GM21528 (cell line): ENCODE measurements at regions not wholly inside any gene's neighbourhood (a gene's known extent, or its start where the extent isn't known, plus 50 kb on each side); places are given as distances from the start of the nearest gene placed in this dataset.
"Not testable (repeated sequence)": the region's sequence is repeated elsewhere in the genome, so short reads cannot be mapped to it uniquely, and the experiment has no call there.

Source experiments
- ATAC-seq: cut with Tn5 transposase; IDR thresholded peaks from one replicate; pipeline ENCODE4 v1.9.1; 2021; ENCODE audit warnings: mild to moderate bottlenecking, moderate library complexity; ENCODE audit not compliant: unreplicated experiment, low FRiP score

DNA sequence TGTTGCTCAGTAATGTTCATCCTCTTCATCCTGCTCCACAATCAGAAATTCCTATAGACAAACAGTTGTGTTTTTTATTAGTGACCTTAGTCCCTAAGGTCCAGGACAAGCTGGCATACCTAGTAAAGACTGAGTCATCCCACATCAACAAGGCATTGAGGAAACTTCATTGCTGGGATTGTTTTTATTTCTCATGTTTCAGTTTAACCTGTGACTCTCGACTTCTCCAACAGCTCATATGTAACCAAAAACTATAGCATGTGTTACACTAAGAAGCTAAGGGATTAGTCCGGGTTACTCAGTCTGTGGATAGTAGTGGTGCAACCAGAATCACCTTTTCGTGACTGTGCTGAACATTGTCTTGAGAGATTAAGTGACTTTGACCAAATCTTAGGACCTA, 292.1 kb downstream of the RDH14 start:
- ATAC-seq, result no peak

DNA sequence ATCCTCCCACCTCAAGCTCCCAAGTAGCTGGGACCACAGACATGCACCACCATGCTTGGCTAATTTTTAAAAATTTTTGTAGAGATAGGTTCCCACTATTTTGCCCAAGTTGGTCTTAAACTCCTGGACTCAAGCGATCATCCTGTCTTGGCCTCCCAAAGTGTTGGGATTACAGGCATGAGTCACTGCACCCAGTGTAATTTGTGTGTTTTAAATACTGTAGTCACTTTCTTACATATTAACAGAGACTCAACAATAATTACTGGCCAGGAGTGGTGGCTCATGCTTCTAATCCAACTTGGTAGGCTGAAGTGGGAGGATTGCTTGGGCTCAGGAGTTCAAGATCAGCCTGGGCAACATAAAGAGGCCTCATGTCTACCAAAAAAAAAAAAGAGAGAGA, 293.0 kb downstream of the RDH14 start:
- no peak for ATAC-seq

DNA sequence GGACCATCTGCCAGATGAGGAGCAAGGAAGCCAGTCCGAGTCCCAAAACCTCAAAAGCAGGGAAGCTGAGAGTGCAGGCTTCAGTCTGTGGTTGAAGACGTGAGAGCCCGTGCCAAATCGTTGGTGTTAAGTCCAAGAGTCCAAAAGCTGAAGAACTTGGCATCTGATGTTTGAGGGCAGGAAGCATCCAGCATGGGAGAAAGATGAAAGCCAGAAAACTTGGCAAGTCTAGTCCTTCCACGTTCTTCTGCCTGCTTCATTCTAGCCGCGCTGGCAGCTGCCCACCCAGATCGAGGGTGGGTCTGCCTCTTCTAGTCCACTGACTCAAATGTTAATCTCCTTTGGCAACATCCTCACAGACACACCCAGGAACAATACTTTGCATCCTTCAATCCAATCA, 293.8 kb downstream of the RDH14 start:
- ATAC-seq, result not testable (repeated sequence)

DNA sequence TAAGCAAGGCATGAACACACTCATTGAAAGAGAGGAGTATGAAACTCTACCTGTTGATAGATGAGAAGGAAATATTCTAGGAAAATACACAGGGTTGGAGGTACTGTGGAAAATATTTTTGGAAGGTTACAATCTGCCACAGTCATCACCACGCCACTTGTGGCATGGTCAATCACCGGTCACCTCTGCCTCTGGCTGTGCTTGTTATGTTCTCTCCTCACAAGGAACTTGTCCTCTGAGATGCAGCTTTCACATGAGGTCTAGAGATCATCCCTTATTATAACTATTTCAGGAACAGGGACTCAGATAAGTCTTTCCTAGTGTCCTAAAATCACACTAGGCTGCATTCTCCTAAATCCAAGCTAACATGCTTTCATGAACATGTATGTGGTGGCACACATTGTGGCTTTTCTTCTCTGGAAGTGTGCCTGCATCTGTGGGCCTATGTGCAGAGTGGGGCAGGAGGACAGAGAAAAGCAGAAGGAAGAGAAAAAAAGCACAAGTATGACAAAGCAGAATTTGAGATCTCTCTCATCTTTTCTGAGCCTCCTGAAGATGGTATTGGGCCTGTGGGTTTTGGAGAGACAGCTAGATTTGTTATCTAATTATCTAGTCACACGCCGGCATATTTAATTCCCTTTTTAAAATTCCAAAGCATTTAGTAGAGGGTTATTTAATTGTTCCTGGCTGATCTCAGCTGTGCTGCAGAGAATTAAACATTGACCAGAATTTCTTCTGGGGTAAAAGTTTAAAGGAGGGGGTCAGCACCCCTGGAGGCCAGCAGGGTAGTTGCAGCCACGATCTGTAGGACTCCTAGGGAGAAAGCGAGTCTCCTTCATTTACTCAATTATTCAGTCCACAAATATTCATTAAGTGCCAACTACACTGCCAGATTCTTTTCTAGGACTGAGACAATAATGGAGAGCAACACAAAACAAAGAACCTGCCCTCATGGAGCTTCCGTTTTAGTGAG, 294.6 kb downstream of the RDH14 start:
- no peak for ATAC-seq

DNA sequence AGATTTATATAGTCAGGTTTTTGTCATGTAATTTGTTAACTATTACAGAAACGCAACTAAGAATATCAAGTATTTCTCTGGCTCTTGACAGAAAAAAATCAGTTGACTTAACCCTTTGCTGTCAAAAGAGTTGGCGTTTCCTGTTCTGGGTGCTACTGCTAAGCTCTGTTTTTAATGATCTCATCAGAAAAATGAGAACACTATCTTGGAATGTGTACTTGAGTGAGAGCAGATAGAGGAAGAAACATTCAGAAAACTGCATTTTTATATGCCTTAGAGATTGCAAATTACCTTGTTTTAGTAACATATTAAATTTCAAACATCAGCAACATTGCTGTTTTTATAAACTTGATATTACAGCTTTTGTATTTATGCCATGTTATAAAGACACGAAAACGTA, 297.9 kb downstream of the RDH14 start:
- ATAC-seq, result no peak

DNA sequence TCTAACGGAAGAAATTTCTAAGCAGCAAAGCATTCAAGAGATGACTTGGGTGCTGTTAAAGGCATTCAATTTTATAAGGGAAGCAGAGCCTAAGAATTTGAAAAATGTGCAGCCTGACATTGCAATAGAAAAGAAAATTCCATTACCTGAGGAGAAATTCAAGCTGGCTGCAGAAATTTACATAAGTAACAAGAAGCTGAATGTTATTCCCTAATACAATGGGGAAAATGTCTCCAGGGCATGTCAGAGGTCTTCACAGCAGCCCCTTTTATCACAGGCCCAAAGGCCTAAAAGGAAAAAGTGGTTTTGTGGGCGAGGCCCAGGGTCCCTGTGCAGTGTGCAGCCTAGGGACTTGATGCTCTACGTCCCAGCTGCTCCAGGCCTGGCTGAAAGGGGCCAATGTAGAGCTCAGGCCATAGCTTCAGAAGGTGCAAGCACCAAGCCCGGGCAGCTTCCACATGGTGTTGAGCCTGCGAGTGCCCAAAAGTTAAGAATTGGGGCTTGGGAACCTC, 306.7 kb downstream of the RDH14 start:
- ATAC-seq, result no peak

DNA sequence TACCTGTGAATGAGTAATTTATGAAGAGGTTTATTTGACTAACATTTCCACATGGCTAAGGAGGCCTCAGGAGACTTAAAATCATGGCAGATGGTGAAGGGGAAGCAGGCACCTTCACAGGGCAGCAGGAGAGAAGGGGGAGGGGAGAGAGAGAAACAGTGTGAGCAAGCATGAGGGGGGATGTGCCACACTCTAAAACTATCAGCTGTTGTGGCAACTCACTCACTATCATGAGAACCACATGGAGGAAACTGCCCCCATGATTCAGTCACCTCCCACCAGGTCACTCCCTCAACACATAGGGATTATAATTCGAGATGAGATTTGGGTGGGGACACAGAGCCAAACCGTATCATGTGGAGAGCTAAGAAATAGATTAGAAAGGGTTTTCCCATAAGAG, 309.0 kb downstream of the RDH14 start:
- ATAC-seq, result no peak

DNA sequence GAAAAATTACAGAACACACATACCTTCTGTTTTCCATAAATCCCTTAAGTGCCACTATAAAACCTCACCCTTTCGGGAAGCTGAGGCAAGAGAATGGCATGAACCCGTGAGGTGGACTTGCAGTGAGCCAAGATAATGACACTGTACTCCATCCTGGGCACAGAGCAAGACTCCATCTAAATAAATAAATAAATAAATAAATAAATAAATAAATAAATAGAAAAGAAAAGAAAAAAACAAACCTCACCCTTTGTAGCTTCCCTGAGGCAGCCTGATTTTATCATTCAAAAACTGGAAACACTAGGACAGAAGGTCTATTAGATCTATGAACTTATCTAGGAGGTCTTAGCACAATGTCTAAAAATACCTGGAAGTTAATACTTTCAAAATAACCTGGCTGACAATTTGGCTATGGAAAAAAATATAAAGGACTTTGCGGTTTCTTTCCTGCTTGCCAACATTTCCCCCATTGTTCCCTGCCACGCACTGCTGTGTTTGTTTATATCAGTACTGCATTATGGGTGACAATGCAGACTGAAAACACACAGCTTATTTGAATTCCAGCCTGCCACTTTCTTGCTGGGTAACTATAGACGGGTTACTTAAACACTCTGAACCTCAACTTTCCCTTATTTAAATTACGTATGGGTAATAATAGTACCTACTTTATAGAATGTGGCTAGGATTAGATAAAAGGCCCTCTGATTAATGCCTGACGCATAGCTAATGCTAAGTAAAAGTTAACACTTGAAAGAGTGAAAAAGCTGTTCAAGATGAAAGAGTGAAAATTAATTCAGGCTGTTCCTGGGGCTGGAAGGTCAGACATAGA, 313.0 kb downstream of the RDH14 start:
- ATAC-seq, result no peak

DNA sequence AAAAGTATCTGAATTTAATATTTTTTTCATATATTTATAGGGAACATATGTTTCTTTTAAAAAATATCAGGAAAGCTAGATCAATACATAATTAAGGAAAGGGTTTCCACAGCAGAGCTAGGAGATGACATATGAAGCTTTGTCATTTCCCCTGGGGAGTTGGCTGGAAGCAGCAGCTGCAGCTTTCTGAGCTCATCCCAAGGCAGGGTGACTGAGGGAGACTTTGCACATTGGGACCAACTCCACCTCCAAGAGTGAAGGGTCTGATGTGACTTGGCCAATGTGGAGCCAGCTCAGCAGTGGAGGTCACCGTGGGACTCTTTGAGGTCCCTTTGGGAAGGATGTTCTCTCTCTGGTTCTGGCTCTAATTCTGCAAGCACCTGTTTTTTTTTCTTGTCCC, 315.1 kb downstream of the RDH14 start:
- ATAC-seq, result no peak

DNA sequence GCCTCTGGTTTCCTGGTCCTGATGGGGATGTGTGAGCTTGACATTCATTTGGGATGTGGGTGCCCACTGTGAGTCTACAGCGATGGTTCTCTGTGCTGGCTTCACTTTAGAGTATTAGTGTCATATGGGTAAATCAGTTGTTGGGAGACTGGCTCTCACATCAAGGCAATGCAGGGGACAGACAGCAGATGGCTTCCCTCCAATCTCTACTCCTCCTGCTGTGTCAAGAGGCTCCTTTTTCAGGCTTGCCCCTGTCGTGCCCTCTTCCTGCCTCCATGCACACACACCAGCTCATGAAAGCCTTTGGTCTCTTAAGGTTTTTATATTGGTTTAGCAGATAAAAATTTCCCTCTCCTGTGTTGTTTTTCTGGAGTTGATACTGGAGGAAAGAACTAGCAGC, 315.6 kb downstream of the RDH14 start:
- no peak for ATAC-seq

DNA sequence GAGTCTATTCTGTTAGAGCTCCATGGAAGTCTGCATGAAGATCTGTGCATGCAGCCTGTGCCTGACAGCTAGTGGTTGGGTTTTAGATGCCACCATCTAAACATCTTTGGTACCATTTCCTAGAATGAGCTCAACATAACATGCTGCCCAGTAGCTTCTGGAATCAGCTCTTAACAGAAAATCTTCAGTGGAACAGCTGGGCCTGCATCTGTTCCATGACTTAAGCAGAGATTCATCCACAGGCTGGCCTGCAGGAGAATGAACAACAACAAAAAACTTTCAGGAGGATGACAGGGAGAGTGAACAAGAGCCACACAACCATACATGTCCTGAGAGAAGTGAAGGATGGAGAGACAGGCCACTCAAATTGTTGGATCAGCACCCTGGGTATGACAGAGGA, 316.6 kb downstream of the RDH14 start:
- no peak for ATAC-seq

DNA sequence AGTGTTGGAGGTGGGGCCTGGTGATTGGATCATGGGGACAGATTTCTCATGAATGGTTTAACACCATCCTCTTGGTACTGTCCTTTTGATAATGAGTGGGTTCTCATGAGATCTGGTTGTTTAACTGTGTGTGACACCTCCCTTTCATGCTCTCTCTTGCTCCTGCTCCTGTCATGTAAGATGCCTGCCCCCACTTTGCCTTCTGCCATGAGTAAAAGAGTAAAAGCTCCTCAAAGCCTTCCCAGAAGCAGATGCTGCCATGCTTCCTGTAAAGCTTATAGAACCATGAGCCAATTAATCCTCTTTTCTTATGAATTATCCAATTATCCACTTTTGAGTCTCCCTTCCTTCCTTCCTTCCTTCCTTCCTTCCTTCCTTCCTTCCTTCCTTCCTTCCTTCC, 317.7 kb downstream of the RDH14 start:
- ATAC-seq, result no peak

DNA sequence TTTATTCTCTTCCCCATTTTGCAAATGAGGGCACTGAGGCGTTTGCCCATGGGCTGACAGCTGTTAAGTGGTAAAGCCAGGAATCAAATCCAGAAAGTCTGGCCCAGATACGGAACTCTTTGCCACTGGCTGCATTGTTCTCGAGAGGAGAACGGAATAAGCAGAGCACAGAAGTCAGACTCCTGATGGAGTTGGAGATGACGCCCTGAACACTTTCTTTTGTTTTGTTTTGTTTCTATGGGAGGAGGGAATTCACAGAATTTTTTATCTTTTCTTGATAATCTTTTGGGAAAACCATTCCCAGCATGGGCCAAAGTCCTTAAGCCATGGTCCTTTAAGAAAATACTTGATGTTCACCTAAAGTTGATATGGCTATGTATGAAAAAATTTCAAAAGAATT, 322.2 kb downstream of the RDH14 start:
- ATAC-seq, result no peak

DNA sequence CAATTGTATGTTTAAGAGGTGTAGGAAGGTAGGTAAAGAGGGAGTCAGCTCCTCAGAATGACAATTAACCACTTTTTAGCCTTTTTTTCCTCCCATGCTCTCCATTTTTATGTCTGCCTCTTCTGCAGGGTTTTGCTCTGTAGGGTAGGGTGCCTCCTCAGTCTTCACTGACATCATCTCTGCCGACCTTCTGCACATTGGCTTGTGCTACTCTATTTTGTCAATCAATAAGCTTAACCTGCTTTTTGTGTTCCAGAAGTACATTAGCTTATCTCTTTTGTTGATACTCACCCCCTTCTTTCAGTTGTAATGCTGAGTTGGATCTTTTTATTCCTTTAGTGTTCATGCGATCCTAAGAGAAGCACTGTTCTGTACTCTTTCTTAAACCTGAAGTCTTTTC, 323.2 kb downstream of the RDH14 start:
- no peak for ATAC-seq

DNA sequence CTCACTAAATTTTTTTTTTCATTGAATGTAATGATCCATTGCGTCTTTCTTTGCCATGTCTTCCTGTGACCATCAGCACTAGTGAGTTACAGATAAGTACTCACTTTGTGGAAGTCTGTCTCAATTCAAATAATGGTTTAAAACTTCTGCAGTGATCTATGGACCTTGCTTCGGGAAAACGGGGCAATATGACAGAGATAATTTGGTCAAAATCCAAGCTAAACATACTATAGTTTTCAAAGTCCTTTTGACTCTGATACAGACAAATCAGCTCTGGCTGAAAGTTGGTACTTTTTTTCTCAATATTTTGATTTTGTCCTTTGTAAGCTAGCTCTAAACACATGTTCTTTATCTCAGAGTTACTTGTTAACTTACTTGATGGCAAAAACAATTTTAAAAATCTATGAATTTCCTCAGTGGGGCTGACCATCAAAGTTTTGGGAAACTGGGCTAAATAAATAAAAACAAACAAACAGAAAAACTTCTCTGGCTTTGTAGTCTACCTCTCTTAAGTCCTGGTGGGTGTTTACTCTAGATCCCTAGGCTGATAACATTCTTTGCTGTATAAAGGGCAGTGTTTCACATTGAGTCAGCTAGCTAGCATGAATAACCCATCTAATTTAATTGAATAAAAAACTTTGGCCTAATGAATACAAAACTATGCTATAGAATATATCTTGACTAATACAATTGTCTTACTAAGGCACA, 327.6 kb downstream of the RDH14 start:
- no peak for ATAC-seq

DNA sequence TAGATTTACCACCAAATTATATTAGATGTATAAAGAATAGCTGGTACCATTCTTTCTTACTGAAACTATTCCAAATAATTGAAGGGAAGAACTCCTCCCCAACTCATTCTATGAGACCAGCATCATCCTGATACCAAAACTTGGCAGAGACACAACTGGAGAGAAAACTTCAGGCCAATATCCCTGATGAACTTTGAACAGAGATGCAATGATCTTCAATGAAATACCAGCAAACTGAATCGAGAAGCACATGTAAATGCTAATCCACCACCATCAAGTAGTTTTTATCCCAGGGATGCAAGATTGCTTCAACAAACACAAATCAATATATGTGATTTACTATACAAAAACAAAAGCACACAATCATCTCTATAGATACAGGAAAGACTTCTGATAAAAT, 329.8 kb downstream of the RDH14 start:
- no peak for ATAC-seq

DNA sequence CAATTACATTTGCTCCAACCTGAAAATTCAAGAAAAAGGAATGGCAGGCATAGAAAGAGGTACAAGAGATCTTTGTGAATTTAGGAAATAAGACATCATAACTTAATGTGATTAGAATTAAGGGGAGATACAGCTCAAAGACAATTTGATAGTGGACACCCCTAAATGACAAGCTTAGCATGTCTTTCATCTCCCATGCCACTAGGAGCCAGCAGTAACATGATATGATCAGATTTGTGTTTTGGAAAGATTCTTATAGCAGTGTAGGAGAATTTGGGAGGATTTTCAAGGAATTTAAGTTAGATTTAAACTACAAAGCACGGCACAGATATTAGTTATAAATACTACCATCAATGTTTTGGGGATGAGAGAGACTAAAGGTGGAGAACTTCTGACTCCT, 340.8 kb downstream of the RDH14 start:
- ATAC-seq, result no peak

DNA sequence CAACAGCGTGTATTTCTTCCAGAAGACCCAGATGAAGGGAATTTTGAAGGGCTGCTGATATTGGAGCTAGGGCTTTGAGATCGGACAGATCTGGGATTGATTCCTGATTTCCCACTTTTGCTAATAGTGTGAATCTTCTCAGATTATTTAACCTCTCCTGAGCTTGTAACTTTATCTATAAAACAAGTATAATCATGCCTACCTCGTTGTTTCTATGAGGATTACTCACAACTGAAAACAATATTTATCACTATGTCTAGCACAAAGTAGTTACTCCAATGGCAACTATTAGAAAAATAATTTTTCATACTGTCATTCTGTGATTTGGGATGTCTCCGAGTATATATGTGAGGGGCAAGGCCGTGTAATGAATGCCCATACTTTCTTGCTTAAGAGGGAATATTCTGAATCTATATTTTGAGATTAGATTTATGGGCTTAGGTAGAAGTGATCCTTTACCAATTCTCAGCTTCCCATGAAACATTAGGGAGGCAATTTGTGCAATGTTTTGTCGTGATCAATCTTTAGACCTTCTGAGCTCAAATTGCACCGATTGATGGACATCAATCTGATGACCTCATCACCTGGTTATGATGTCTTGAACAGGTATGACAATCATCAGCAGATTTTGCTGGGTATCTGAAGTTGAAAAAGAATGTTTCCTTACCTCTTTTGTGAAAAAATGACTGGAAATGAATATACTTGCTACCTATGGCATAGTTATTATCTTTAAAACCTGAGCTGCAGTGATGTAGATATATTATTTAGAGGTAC, 339.9 kb downstream of the KCNS3 start:
- no peak for ATAC-seq

DNA sequence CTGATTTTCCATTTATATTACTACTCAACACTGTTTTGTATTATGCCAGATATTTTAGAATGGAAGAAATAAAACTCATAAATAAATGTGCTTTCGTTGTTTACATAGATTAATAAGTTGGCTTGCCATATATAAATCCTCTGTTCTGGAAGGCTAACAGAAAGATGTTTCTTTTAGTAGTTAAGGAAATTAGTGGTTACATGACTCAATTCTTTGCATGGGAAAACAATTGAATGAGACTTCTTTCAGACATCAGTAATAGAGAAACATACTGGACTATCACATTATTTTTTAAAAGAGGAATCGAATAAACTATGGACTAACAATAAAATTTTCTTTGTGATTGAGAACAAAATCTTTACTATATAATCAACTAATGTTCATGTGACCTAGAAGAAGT, 336.5 kb downstream of the KCNS3 start:
- no peak for ATAC-seq

DNA sequence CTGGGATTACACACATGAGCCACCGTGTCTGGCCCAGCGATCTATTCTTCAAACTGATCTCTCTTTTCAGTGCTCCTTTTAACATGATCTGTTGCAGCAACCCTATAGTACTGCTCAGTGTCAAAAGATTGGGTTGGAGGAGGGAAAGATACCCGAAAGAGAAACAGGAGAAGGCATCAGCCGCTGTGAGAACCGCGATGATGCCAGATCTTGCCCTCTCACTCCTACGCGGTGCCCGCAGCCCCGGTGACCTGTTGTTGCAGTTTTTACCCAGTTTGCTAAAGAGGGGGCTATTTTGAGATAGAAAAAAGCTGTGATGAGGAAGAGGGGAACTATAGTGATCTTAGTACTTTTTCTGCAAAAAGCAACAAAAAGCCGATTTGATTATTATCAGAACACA, 335.5 kb downstream of the KCNS3 start:
- ATAC-seq, result no peak
